ENCODE measurements at regions not wholly inside any gene's neighbourhood (a gene's known extent, or its start where the extent isn't known, plus 50 kb on each side); places are given as distances from the start of the nearest gene placed in this dataset.

DNA sequence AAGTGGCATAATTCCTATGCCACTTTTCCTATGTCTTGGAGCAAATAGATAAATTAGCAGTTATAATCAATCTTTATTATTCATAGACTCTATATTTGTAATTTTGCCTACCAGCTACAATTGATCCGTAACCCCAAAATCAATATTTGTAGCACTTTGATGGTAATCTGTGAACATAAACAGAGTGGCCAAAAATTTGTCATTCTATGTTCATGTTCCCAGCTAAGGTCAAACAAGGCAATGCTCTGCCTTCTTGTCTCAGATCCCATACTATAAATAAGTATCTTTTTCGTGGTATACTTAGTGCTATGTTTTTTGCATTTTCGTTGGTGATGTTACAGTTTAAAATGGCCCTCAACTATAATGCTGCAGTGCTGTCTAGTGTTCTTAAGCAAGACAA lies 228.5 kb downstream of the FZD1 start (continued):
- TF ChIP-seq, protein P1, sequence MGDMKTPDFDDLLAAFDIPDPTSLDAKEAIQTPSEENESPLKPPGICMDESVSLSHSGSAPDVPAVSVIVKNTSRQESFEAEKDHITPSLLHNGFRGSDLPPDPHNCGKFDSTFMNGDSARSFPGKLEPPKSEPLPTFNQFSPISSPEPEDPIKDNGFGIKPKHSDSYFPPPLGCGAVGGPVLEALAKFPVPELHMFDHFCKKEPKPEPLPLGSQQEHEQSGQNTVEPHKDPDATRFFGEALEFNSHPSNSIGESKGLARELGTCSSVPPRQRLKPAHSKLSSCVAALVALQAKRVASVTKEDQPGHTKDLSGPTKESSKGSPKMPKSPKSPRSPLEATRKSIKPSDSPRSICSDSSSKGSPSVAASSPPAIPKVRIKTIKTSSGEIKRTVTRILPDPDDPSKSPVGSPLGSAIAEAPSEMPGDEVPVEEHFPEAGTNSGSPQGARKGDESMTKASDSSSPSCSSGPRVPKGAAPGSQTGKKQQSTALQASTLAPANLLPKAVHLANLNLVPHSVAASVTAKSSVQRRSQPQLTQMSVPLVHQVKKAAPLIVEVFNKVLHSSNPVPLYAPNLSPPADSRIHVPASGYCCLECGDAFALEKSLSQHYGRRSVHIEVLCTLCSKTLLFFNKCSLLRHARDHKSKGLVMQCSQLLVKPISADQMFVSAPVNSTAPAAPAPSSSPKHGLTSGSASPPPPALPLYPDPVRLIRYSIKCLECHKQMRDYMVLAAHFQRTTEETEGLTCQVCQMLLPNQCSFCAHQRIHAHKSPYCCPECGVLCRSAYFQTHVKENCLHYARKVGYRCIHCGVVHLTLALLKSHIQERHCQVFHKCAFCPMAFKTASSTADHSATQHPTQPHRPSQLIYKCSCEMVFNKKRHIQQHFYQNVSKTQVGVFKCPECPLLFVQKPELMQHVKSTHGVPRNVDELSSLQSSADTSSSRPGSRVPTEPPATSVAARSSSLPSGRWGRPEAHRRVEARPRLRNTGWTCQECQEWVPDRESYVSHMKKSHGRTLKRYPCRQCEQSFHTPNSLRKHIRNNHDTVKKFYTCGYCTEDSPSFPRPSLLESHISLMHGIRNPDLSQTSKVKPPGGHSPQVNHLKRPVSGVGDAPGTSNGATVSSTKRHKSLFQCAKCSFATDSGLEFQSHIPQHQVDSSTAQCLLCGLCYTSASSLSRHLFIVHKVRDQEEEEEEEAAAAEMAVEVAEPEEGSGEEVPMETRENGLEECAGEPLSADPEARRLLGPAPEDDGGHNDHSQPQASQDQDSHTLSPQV (IDR thresholded peaks at IDR 0.05): no peak
- TF ChIP-seq HCFC1 (IDR thresholded peaks at IDR 0.05; ENCODE audit: low read length) (no peak), CBX3 (IDR thresholded peaks at IDR 0.05; ENCODE audit: borderline replicate concordance, low read depth) (no peak)
- TF ChIP-seq, protein P2, sequence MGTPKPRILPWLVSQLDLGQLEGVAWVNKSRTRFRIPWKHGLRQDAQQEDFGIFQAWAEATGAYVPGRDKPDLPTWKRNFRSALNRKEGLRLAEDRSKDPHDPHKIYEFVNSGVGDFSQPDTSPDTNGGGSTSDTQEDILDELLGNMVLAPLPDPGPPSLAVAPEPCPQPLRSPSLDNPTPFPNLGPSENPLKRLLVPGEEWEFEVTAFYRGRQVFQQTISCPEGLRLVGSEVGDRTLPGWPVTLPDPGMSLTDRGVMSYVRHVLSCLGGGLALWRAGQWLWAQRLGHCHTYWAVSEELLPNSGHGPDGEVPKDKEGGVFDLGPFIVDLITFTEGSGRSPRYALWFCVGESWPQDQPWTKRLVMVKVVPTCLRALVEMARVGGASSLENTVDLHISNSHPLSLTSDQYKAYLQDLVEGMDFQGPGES (IDR thresholded peaks at IDR 0.05): no peak

- Histone ChIP-seq H3K27me3 (replicated peaks in 1 of 2; ENCODE audit: control insufficient read depth in 2 of 2, insufficient read depth in 2 of 2, low read length in 1 of 2) (no peaks in the 10 kb centered on the region), H3K9ac (ENCODE audit: control insufficient read depth, insufficient read depth, low read length) (no peak overlapping the region), H4K20me1 (ENCODE audit: control insufficient read depth, insufficient read depth) (no peaks in the 10 kb centered on the region), H3K79me2 (ENCODE audit: control insufficient read depth, insufficient read depth, low read length) (no peaks in the 10 kb centered on the region), H3K27ac (ENCODE audit: control insufficient read depth, insufficient read depth) (no peak overlapping the region), H2AFZ (ENCODE audit: control insufficient read depth, low read depth, low read length) (no peak overlapping the region), H3K4me2 (ENCODE audit: control insufficient read depth, insufficient read depth) (no peak overlapping the region), H3K9me3 (replicated peaks; ENCODE audit: control insufficient read depth, insufficient read depth, low read length) (no peaks in the 10 kb centered on the region), H3K36me3 (ENCODE audit: control insufficient read depth in 2 of 2, insufficient read depth in 2 of 2, low read length in 1 of 2) (no peaks in the 10 kb centered on the region), H3K4me1 (ENCODE audit: control insufficient read depth, insufficient read depth, low read length) (no peaks in the 10 kb centered on the region), H3K4me3 (no peak overlapping the region)
- FAIRE-seq (no peak), DNase-seq (ENCODE audit: low read depth, low spot score) (no peak), ATAC-seq (no peak)
- ChIA-PET SMC1A (ENCODE audit: uncharacterized antibody, unreplicated experiment) (no interaction called here), RAD21 (ENCODE audit: unreplicated experiment) (no interaction called here), CTCF (no interaction called here), POLR2A (no interaction called here)
- in situ Hi-C loops (cut with MboI) (no loop called here), intact Hi-C loops (cut with micrococcal nuclease; ENCODE audit: unreplicated experiment) (no loop called here)
- no peak for TF ChIP-seq MXI1 (IDR thresholded peaks at IDR 0.05; ENCODE audit: low read depth, low read length)
- TF ChIP-seq SMC3 (IDR thresholded peaks at IDR 0.05; ENCODE audit: borderline replicate concordance, low read length): no peak
- TF ChIP-seq BCLAF1 (IDR thresholded peaks at IDR 0.05): no peak
- no peak for TF ChIP-seq SMAD1 (IDR thresholded peaks at IDR 0.05; ENCODE audit: low read depth, partially characterized antibody)
- no TSS peak for BruUV-seq (replicated peaks)
- WGBS (ENCODE audit: insufficient coverage, insufficient replicate concordance, low lambda C conversion rate, missing lambda C conversion rate): 0% methylated on average over 1 of the region's 1 CpG
These were observed 230.2 kb downstream of the FZD1 start for GRCh38 chr7:91494450-91494849.
